Heart left ventricle (tissue), 16 donors: ENCODE measurements at regions not wholly inside any gene's neighbourhood (a gene's known extent, or its start where the extent isn't known, plus 50 kb on each side); places are given as distances from the start of the nearest gene placed in this dataset.

Experiments
- ATAC-seq, 4 donors: fragments of 200-7000 bp; cut with Tn5 transposase; one replicate each; pipeline ENCODE4 v1.9.1; 2020 to 2022; ENCODE audit warnings: moderate library complexity in 4 of 4, mild to moderate bottlenecking in 3 of 4, moderate number of reproducible peaks in 1 of 4
- DNase-seq, 5 donors: peaks; one replicate each; pipeline ENCODE4 v3.0.0-alpha.2; 2020
- H3K27ac ChIP-seq, 12 donors: fragments of 200-600 bp; sonication (generic) in 4 of 12; one replicate each; pipeline versions ENCODE4 v1.5.0 to v1.8.0; 2016 to 2022; ENCODE audit warnings: mild to moderate bottlenecking in 2 of 12
- H3K27me3 ChIP-seq, 9 donors: fragments of 200-600 bp; sonication (generic) in 2 of 9; one replicate each; pipeline versions ENCODE4 v1.5.1 to v1.8.0; 2016 to 2022; ENCODE audit warnings: mild to moderate bottlenecking in 3 of 9
- H3K36me3 ChIP-seq, 9 donors: fragments of 200-600 bp; sonication (generic) in 2 of 9; one replicate each; pipeline versions ENCODE4 v1.5.0 to v1.8.0; 2018 to 2022; ENCODE audit warnings: mild to moderate bottlenecking in 2 of 9
- H3K4me1 ChIP-seq, 12 donors: fragments of 200-600 bp; sonication (generic) in 4 of 12; one replicate each; pipeline versions ENCODE4 v1.5.0 to v1.8.0; 2016 to 2022; ENCODE audit warnings: mild to moderate bottlenecking in 3 of 12
- H3K4me3 ChIP-seq, 12 donors: fragments of 200-600 bp; sonication (generic) in 4 of 12; one replicate each; pipeline versions ENCODE4 v1.5.0 to v1.8.0; 2017 to 2022; ENCODE audit warnings: mild to moderate bottlenecking in 9 of 12, moderate library complexity in 4 of 12
- H3K9me3 ChIP-seq, 12 donors: fragments of 200-600 bp; sonication (generic) in 4 of 12; one replicate each; pipeline versions ENCODE4 v1.5.0 to v1.8.0; 2016 to 2022; ENCODE audit warnings: mild to moderate bottlenecking in 1 of 12
- POLR2A ChIP-seq, 2 donors: fragments of 450-650 bp; IDR thresholded peaks; one replicate each; pipeline ENCODE4 v1.6.1; 2017; ENCODE audit warnings: antibody characterized with exemption in 2 of 2, mild to moderate bottlenecking in 2 of 2, moderate library complexity in 2 of 2
- WGBS, 4 donors: extraction: QIAGEN DNeasy Blood & Tissue Kit in 2 of 4; methylation state at CpG; one replicate each; pipeline versions ENCODE4 v1.1.5 to v1.1.7; 2013 to 2018; 5-methylcytosine and 5-hydroxymethylcytosine counted together
- intact Hi-C, 10 donors: fragments of 100-400 bp; cut with DNase I; formaldehyde crosslinking; loops; one replicate each; pipeline versions ENCODE4 v1.11.1 to v1.14.2; 2022
- TF ChIP-seq, protein P1 (sequence below), 12 donors: fragments of 200-600 bp; sonication (generic) in 4 of 12; IDR thresholded peaks; one replicate each; pipeline versions ENCODE4 v1.5.0 to v1.8.0; 2018 to 2022; ENCODE audit warnings: antibody characterized with exemption in 12 of 12, mild to moderate bottlenecking in 5 of 12
- donor health status: ischemic (EF 13 %, LVEDD 7.1; RV severe dilation, severe dysfunction).
- donor health status: healthy with polysubstance abuse.
- donor health status: DM: no; HTN: yes; CAD: no.
- donor health status: DM: no; HTN: no; CAD: no.
- donor health status: ischemic (EF 25% LVEDD 6.9; RV normal size, moderate dysfunction).
- donor health status: ischemic (EF 25% LVEDD 5.7; RV mildly dilated, moderate dysfunction).
- donor health status: healthy.
- donor health status: DM: yes; HTN: yes; CAD: no.
- donor health status: ischemic (EF 35%, LVEDD 5.7; RV mildly dilated, moderate dysfunction).
- donor health status: nonischemic (EF 11% LVEDD 7.7; RV severe dilation, severe dysfunction).
- donor health status: DM: yes; HTN: yes; CAD: no.
- donor health status: PGD.
- donor health status: ischemic (EF 29% LVEDD 5.4; RV normal size, mild dysfunction).
- donor health status: nonischemic (EF 23%, LVEDD 6.1; RV moderate dilation, normal function).

DNA sequence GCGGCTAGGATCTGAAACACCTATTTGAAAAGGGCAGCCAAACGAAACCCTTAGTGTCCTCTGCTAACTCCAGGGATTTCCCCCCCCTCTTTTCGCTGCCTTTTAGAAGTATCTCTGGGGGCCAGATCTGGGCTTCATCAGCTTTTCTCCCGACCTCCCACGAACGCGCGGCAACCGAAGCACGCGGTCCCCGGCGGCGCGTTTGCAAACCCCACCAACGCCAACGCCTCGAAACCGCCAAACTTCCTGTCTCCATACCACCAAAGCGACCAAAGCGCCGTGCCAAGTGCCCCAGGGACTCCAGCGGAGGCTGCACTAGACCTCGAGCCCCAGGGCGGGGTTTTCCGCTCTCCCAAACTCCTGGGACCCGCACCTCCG lies 155.8 kb upstream of the FRMD4B start:
- peaks cover 0 to 13% (median 0%) of the 10 kb centered on the region in 9 donors for H3K27me3 ChIP-seq
- H3K27ac ChIP-seq, result peak overlapping the region in 7 of 12 donors; percentile 3 to 70 (median 47)
- no peaks in the 10 kb centered on the region for H3K36me3 ChIP-seq
- 0 to 1% (median 0%) methylated on average over 28 of the region's 28 CpGs for WGBS, 4 donors
- H3K4me3 ChIP-seq, result peak overlapping the region; percentile 55 to 77 (median 62)
- no peaks in the 10 kb centered on the region for H3K9me3 ChIP-seq
- intact Hi-C loops, result loop anchor here in 2 of 10 donors (5.0 to 10.0 kb wide), 3 partner anchors 54 to 104 kb away; no protein-coding TSS in a partner anchor
- peak; percentile 16 to 66 (median 40) for DNase-seq
- peak in 3 of 4 donors; percentile 10 to 37 (median 33) for ATAC-seq
- TF ChIP-seq POLR2A (IDR thresholded peaks at IDR 0.05), result no peak
- TF ChIP-seq, protein P1, sequence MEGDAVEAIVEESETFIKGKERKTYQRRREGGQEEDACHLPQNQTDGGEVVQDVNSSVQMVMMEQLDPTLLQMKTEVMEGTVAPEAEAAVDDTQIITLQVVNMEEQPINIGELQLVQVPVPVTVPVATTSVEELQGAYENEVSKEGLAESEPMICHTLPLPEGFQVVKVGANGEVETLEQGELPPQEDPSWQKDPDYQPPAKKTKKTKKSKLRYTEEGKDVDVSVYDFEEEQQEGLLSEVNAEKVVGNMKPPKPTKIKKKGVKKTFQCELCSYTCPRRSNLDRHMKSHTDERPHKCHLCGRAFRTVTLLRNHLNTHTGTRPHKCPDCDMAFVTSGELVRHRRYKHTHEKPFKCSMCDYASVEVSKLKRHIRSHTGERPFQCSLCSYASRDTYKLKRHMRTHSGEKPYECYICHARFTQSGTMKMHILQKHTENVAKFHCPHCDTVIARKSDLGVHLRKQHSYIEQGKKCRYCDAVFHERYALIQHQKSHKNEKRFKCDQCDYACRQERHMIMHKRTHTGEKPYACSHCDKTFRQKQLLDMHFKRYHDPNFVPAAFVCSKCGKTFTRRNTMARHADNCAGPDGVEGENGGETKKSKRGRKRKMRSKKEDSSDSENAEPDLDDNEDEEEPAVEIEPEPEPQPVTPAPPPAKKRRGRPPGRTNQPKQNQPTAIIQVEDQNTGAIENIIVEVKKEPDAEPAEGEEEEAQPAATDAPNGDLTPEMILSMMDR (IDR thresholded peaks at IDR 0.05), result no peak
- H3K4me1 ChIP-seq, result peaks cover 0 to 24% (median 5%) of the 10 kb centered on the region in 12 donors

- H3K4me3 ChIP-seq, result peak overlapping the region; percentile 55 to 77 (median 62)
- no peaks in the 10 kb centered on the region for H3K36me3 ChIP-seq
- intact Hi-C loops, result loop anchor here in 2 of 10 donors (5.0 to 10.0 kb wide), 3 partner anchors 54 to 104 kb away; no protein-coding TSS in a partner anchor
- H3K9me3 ChIP-seq, result no peaks in the 10 kb centered on the region
- no peak for TF ChIP-seq POLR2A (IDR thresholded peaks at IDR 0.05)
- TF ChIP-seq, protein P1 (IDR thresholded peaks at IDR 0.05), result no peak
- WGBS, 4 donors, result 27 to 49% (median 28%) methylated on average over 24 of the region's 24 CpGs
- peaks cover 0 to 13% (median 0%) of the 10 kb centered on the region in 9 donors for H3K27me3 ChIP-seq
- H3K27ac ChIP-seq, result peak overlapping the region in 4 of 12 donors; percentile 3 to 70 (median 45)
- DNase-seq (peak in 1 of 5 donors; percentile 31), ATAC-seq (peak in 3 of 4 donors; percentile 24 to 39 (median 27))
- H3K4me1 ChIP-seq, result peaks cover 0 to 24% (median 5%) of the 10 kb centered on the region in 12 donors
Observed at GRCh38 chr3:69540706-69541581, 155.1 kb upstream of the FRMD4B start.

GRCh38 chr3:69539134-69539533 lies 153.2 kb upstream of the FRMD4B start:
- Histone ChIP-seq H3K36me3 (no peaks in the 10 kb centered on the region), H3K27me3 (peaks cover 0 to 13% (median 0%) of the 10 kb centered on the region in 9 donors), H3K27ac (no peak overlapping the region), H3K9me3 (no peaks in the 10 kb centered on the region), H3K4me1 (peaks cover 0 to 24% (median 5%) of the 10 kb centered on the region in 12 donors), H3K4me3 (no peak overlapping the region)
- WGBS, 4 donors, result 19 to 42% (median 23%) methylated on average over 2 of the region's 2 CpGs
- TF ChIP-seq POLR2A (IDR thresholded peaks at IDR 0.05), result no peak
- TF ChIP-seq, protein P1 (IDR thresholded peaks at IDR 0.05), result no peak
- intact Hi-C loops, result loop anchor here in 1 of 10 donors (5.0 kb wide), 1 partner anchor 128 kb away; no protein-coding TSS in a partner anchor
- DNase-seq (no peak), ATAC-seq (no peak)

GRCh38 chr3:69538281-69538680 lies 152.4 kb upstream of the FRMD4B start:
- intact Hi-C loops, result loop anchor here in 1 of 10 donors (5.0 kb wide), 1 partner anchor 129 kb away; no protein-coding TSS in a partner anchor
- DNase-seq (no peak), ATAC-seq (no peak)
- Histone ChIP-seq H3K9me3 (no peaks in the 10 kb centered on the region), H3K27ac (no peak overlapping the region), H3K36me3 (no peaks in the 10 kb centered on the region), H3K27me3 (peaks cover 0 to 13% (median 0%) of the 10 kb centered on the region in 9 donors), H3K4me1 (peaks cover 0 to 23% (median 5%) of the 10 kb centered on the region in 12 donors), H3K4me3 (no peak overlapping the region)
- 77 to 94% (median 85%) methylated on average over 1 of the region's 1 CpG for WGBS, 4 donors
- no peak for TF ChIP-seq POLR2A (IDR thresholded peaks at IDR 0.05)
- TF ChIP-seq, protein P1 (IDR thresholded peaks at IDR 0.05), result no peak
